DMS114 treated with DMSO at 0.1 percent for 48 hours (cell line): ENCODE measurements at regions not wholly inside any gene's neighbourhood (a gene's known extent, or its start where the extent isn't known, plus 50 kb on each side); places are given as distances from the start of the nearest gene placed in this dataset.
A peak's percentile ranks its signal among the peaks of the same experiment; 100 is the strongest.

Experiments used
- DNase-seq: peaks from one replicate; lab custom pipeline; 2025; ENCODE audit not compliant: unreplicated experiment; lab: John Stamatoyannopoulos, UW

- DNase-seq, result no peak
Observed at GRCh38 chr11:127564810-127565209, 564.2 kb upstream of the KIRREL3 start.

GRCh38 chr11:127559978-127560377 lies 559.4 kb upstream of the KIRREL3 start:
- no peak for DNase-seq

- no peak for DNase-seq
Observed at GRCh38 chr11:127552446-127552845, 551.9 kb upstream of the KIRREL3 start.

- no peak for DNase-seq
Observed at GRCh38 chr11:127531167-127531566, 530.6 kb upstream of the KIRREL3 start.

GRCh38 chr11:127528297-127528696 lies 527.7 kb upstream of the KIRREL3 start:
- DNase-seq, result no peak

GRCh38 chr11:127524618-127525017 lies 524.0 kb upstream of the KIRREL3 start:
- no peak for DNase-seq

GRCh38 chr11:127521413-127521812 lies 520.8 kb upstream of the KIRREL3 start:
- no peak for DNase-seq

GRCh38 chr11:127507851-127508250 lies 507.3 kb upstream of the KIRREL3 start:
- DNase-seq, result no peak

- no peak for DNase-seq
Observed at GRCh38 chr11:127506647-127507046, 506.1 kb upstream of the KIRREL3 start.

- DNase-seq, result no peak
Observed at GRCh38 chr11:127506126-127506525, 505.6 kb upstream of the KIRREL3 start.

GRCh38 chr11:127496165-127496564 lies 495.6 kb upstream of the KIRREL3 start:
- no peak for DNase-seq

- peak; percentile 0 for DNase-seq
Observed at GRCh38 chr11:127493330-127494022, 492.9 kb upstream of the KIRREL3 start.

- no peak for DNase-seq
Observed at GRCh38 chr11:127492029-127492428, 491.5 kb upstream of the KIRREL3 start.

- DNase-seq, result no peak
Observed at GRCh38 chr11:127491589-127491988, 491.0 kb upstream of the KIRREL3 start.

- DNase-seq, result no peak
Observed at GRCh38 chr11:127490896-127491295, 490.3 kb upstream of the KIRREL3 start.

- no peak for DNase-seq
Observed at GRCh38 chr11:127485541-127485940, 485.0 kb upstream of the KIRREL3 start.

GRCh38 chr11:127481391-127481790 lies 480.8 kb upstream of the KIRREL3 start:
- DNase-seq, result no peak

- no peak for DNase-seq
Observed at GRCh38 chr11:127478826-127479225, 478.3 kb upstream of the KIRREL3 start.

- DNase-seq, result no peak
Observed at GRCh38 chr11:127474766-127475165, 474.2 kb upstream of the KIRREL3 start.

GRCh38 chr11:127472505-127472904 lies 471.9 kb upstream of the KIRREL3 start:
- DNase-seq, result no peak

- no peak for DNase-seq
Observed at GRCh38 chr11:127471662-127472061, 471.1 kb upstream of the KIRREL3 start.

- no peak for DNase-seq
Observed at GRCh38 chr11:127470306-127470884, 469.8 kb upstream of the KIRREL3 start.

- no peak for DNase-seq
Observed at GRCh38 chr11:127464325-127464724, 463.8 kb upstream of the KIRREL3 start.
